PC-3 (cell line): ENCODE measurements at regions not wholly inside any gene's neighbourhood (a gene's known extent, or its start where the extent isn't known, plus 50 kb on each side); places are given as distances from the start of the nearest gene placed in this dataset.

Source experiments
- ATAC-seq: fragments of 200-7000 bp; cut with Tn5 transposase; 2 replicates; pipeline ENCODE4 v1.9.1; 2020; ENCODE audit warnings: mild to moderate bottlenecking, moderate library complexity
- BruUV-seq: library from RNA; stranded (reverse); fragments of 400-500 nt; replicated peaks from 2 replicates; lab custom pipeline; 2021; lab: Mats Ljungman, UMichigan
- CTCF ChIA-PET: fragments of 300-600 bp; sonication (Branson Sonifier 250); formaldehyde crosslinking; loops from one replicate; lab custom pipeline; 2022; ENCODE audit warnings: antibody characterized with exemption; lab: Charles Lee
- POLR2A ChIA-PET: fragments of 300-600 bp; sonication (Branson Sonifier 250); formaldehyde crosslinking; loops from one replicate; lab custom pipeline; 2022; ENCODE audit warnings: antibody characterized with exemption; ENCODE audit not compliant: unreplicated experiment; lab: Charles Lee
- DNase-seq: peaks from one replicate; pipeline ENCODE4 v3.0.0-alpha.2; 2015
- H2AFZ ChIP-seq: fragments of 300-600 bp; sonication (generic); 2 replicates; pipeline ENCODE4 v1.6.0; 2016; ENCODE audit warnings: antibody characterized with exemption, low read length
- H3F3A ChIP-seq: fragments of 300-600 bp; sonication (generic); one replicate; pipeline ENCODE4 v1.6.0; 2017; ENCODE audit warnings: antibody characterized with exemption, low read length, control low read depth, mild to moderate bottlenecking; ENCODE audit not compliant: unreplicated experiment
- H3K27ac ChIP-seq: fragments of 300-600 bp; sonication (generic); 2 replicates; pipeline ENCODE4 v1.5.1; 2016; ENCODE audit warnings: mild to moderate bottlenecking, low read length
- H3K27me3 ChIP-seq: fragments of 300-600 bp; sonication (generic); 2 replicates; pipeline ENCODE4 v1.6.1; 2016; ENCODE audit warnings: low read length, mixed read lengths
- H3K36me3 ChIP-seq: fragments of 300-600 bp; sonication (generic); 2 replicates; pipeline ENCODE4 v1.6.1; 2016; ENCODE audit warnings: low read depth, mixed run types, low read length, mixed read lengths
- H3K4me1 ChIP-seq: fragments of 300-600 bp; sonication (generic); 2 replicates; pipeline ENCODE4 v1.5.1; 2016; ENCODE audit warnings: low read length; ENCODE audit not compliant: insufficient read depth
- H3K4me2 ChIP-seq: fragments of 300-600 bp; sonication (generic); 2 replicates; pipeline ENCODE4 v1.6.0; 2016; ENCODE audit warnings: low read length
- H3K4me3 ChIP-seq: fragments of 300-600 bp; sonication (generic); 2 replicates; pipeline ENCODE4 v1.5.1; 2016; ENCODE audit warnings: mild to moderate bottlenecking, low read length, mixed read lengths
- H3K79me2 ChIP-seq: fragments of 300-600 bp; sonication (generic); 2 replicates; pipeline ENCODE4 v1.6.1; 2017; ENCODE audit warnings: low read length, mixed read lengths
- H3K9ac ChIP-seq: fragments of 300-600 bp; sonication (generic); 2 replicates; pipeline ENCODE4 v1.6.0; 2016; ENCODE audit warnings: mild to moderate bottlenecking, low read length
- H3K9me2 ChIP-seq: fragments of 300-600 bp; sonication (generic); replicated peaks from 2 replicates; pipeline ENCODE4 v1.6.1; 2016; ENCODE audit warnings: mixed run types, low read length, mixed read lengths
- H3K9me3 ChIP-seq: fragments of 300-600 bp; sonication (generic); 2 replicates; pipeline ENCODE4 v1.6.1; 2016; ENCODE audit warnings: low read length, mixed read lengths
- H4K20me1 ChIP-seq: fragments of 300-600 bp; sonication (generic); 2 replicates; pipeline ENCODE4 v1.6.1; 2016; ENCODE audit warnings: low read length, mixed read lengths
- CTCF ChIP-seq: fragments of 300-600 bp; sonication (generic); conservative IDR thresholded peaks from 2 replicates; pipeline ENCODE4 v1.5.1; 2017; ENCODE audit warnings: antibody characterized with exemption, low read depth, mild to moderate bottlenecking, low read length
- EZH2 ChIP-seq: fragments of 300-600 bp; sonication (generic); IDR thresholded peaks from one replicate; pipeline ENCODE4 v1.6.1; 2017; ENCODE audit warnings: antibody characterized with exemption, mild to moderate bottlenecking, low read length; ENCODE audit not compliant: unreplicated experiment
- EZH2phosphoT487 ChIP-seq: fragments of 300-600 bp; sonication (generic); IDR thresholded peaks from 2 replicates; pipeline ENCODE4 v1.6.1; 2018; ENCODE audit warnings: mild to moderate bottlenecking, antibody characterized with exemption, low read length, borderline replicate concordance
- intact Hi-C: fragments of 100-400 bp; cut with micrococcal nuclease; formaldehyde crosslinking; loops from 2 replicates; pipeline ENCODE4 v1.9.0; 2023

GRCh38 chr13:33510350-33510970 lies 224.9 kb upstream of the STARD13 start:
- Histone ChIP-seq H3K27ac (no peak overlapping the region), H3K36me3 (no peaks in the 10 kb centered on the region), H3K9me3 (no peaks in the 10 kb centered on the region), H2AFZ (no peak overlapping the region), H3F3A (no peaks in the 10 kb centered on the region), H4K20me1 (no peaks in the 10 kb centered on the region), H3K79me2 (no peaks in the 10 kb centered on the region), H3K4me3 (no peak overlapping the region), H3K9me2 (no peaks in the 10 kb centered on the region), H3K4me1 (no peaks in the 10 kb centered on the region; the same call in none of the 2 replicates), H3K4me2 (no peak overlapping the region), H3K27me3 (no peaks in the 10 kb centered on the region), H3K9ac (no peak overlapping the region)
- no TSS peak for BruUV-seq
- DNase-seq: no peak
- POLR2A ChIA-PET: no interaction called here
- intact Hi-C loops: no loop called here
- TF ChIP-seq CTCF (no peak), EZH2 (no peak), EZH2phosphoT487 (no peak)
- CTCF ChIA-PET: no interaction called here
- ATAC-seq: no peak

- Histone ChIP-seq H3K4me3 (no peak overlapping the region), H3F3A (no peaks in the 10 kb centered on the region), H4K20me1 (no peaks in the 10 kb centered on the region), H2AFZ (no peak overlapping the region), H3K27ac (no peak overlapping the region), H3K4me2 (no peak overlapping the region), H3K9me3 (no peaks in the 10 kb centered on the region), H3K9ac (no peak overlapping the region), H3K79me2 (no peaks in the 10 kb centered on the region), H3K9me2 (no peaks in the 10 kb centered on the region), H3K4me1 (no peaks in the 10 kb centered on the region; the same call in none of the 2 replicates), H3K36me3 (no peaks in the 10 kb centered on the region), H3K27me3 (no peaks in the 10 kb centered on the region)
- no peak for TF ChIP-seq EZH2phosphoT487
- no peak for TF ChIP-seq CTCF
- TF ChIP-seq EZH2: no peak
- intact Hi-C loops: no loop called here
- ATAC-seq: no peak
- DNase-seq: no peak
- POLR2A ChIA-PET: no interaction called here
- CTCF ChIA-PET: no interaction called here
- no TSS peak for BruUV-seq
These were observed 227.5 kb upstream of the STARD13 start for GRCh38 chr13:33512880-33513554.

DNA sequence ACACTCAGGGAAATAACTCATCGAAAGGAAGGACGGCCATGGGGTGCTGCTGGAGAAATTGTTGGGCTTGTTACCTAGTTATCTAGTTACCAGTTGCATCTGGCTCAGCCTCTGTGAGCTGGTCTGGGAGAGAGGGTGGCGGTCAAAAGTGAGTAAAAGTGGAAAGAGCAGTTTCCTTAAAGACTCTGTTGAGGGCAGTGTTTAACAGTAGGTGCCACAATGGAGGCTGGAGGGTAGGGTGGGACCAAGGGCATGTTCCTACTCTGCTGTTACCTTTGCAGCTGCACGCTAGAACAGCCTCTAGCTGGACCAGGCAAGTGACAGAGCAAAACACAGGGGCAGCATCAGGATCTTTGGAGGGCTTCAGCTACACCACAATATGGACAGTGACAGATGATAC lies 228.8 kb upstream of the STARD13 start:
- peak; percentile 50; the same call in 1 of the 2 replicates for ATAC-seq
- no peaks in the 10 kb centered on the region; the same call in none of the 2 replicates for H3K4me1 ChIP-seq
- BruUV-seq: no TSS peak
- no peaks in the 10 kb centered on the region for H4K20me1 ChIP-seq
- no peaks in the 10 kb centered on the region for H3K27me3 ChIP-seq
- H3K79me2 ChIP-seq: no peaks in the 10 kb centered on the region
- no peaks in the 10 kb centered on the region for H3F3A ChIP-seq
- peak; percentile 19 for DNase-seq
- H3K36me3 ChIP-seq: no peaks in the 10 kb centered on the region
- ChIA-PET POLR2A (no interaction called here), CTCF (no interaction called here)
- TF ChIP-seq CTCF (peak; percentile 23; the same call in 1 of the 2 replicates), EZH2phosphoT487 (no peak)
- no peaks in the 10 kb centered on the region for H3K9me2 ChIP-seq
- no peaks in the 10 kb centered on the region for H3K9me3 ChIP-seq
- H3K4me2 ChIP-seq: no peak overlapping the region
- H3K27ac ChIP-seq: no peak overlapping the region
- H3K4me3 ChIP-seq: no peak overlapping the region
- H3K9ac ChIP-seq: no peak overlapping the region
- no peak overlapping the region for H2AFZ ChIP-seq
- intact Hi-C loops: no loop called here
